RWPE2 (cell line): ENCODE measurements at regions not wholly inside any gene's neighbourhood (a gene's known extent, or its start where the extent isn't known, plus 50 kb on each side); places are given as distances from the start of the nearest gene placed in this dataset.

ENCODE experiments used
- ATAC-seq: fragments of 200-7000 bp; cut with Tn5 transposase; 3 replicates; pipeline ENCODE4 v1.9.1; 2021; ENCODE audit warnings: low read depth
- DNase-seq: peaks from one replicate; pipeline ENCODE4 v3.0.0-alpha.2; 2020; ENCODE audit warnings: low spot score
- H3K27ac ChIP-seq: fragments of 450-650 bp; 2 replicates; pipeline ENCODE4 v1.5.1; 2017; ENCODE audit warnings: mild to moderate bottlenecking; ENCODE audit not compliant: poor library complexity, severe bottlenecking
- H3K27me3 ChIP-seq: fragments of 250-450 bp; sonication (Bioruptor Pico); 2 replicates; pipeline ENCODE4 v1.5.1; 2021; ENCODE audit warnings: mild to moderate bottlenecking, moderate library complexity; ENCODE audit not compliant: insufficient read depth, poor library complexity, severe bottlenecking
- H3K36me3 ChIP-seq: fragments of 250-450 bp; sonication (Bioruptor Pico); 2 replicates; pipeline ENCODE4 v1.5.1; 2020; ENCODE audit warnings: low read depth, mild to moderate bottlenecking, moderate library complexity
- H3K4me1 ChIP-seq: fragments of 250-450 bp; sonication (Bioruptor Pico); 2 replicates; pipeline ENCODE4 v1.5.1; 2021; ENCODE audit warnings: mild to moderate bottlenecking, moderate library complexity; ENCODE audit not compliant: insufficient read depth, poor library complexity, severe bottlenecking
- H3K4me3 ChIP-seq: fragments of 250-450 bp; sonication (Bioruptor Pico); 2 replicates; pipeline ENCODE4 v1.5.1; 2021; ENCODE audit warnings: mild to moderate bottlenecking, moderate library complexity; ENCODE audit not compliant: severe bottlenecking
- H3K9me3 ChIP-seq: fragments of 250-450 bp; sonication (Bioruptor Pico); 2 replicates; pipeline ENCODE4 v1.5.1; 2021; ENCODE audit warnings: mild to moderate bottlenecking, moderate library complexity; ENCODE audit not compliant: severe bottlenecking
- CTCF ChIP-seq: fragments of 450-650 bp; IDR thresholded peaks from one replicate; pipeline ENCODE4 v1.5.1; 2017; ENCODE audit warnings: mild to moderate bottlenecking, moderate library complexity; ENCODE audit not compliant: poor library complexity, severe bottlenecking

- DNase-seq = no peak
- no peak for ATAC-seq
Measured at GRCh38 chr15:53226559-53226958, 436.4 kb upstream of the ONECUT1 start.

GRCh38 chr15:53225781-53226180 is 435.6 kb upstream of the ONECUT1 start:
- DNase-seq (no peak), ATAC-seq (no peak)
- Histone ChIP-seq H3K4me1 (no peaks in the 10 kb centered on the region), H3K4me3 (no peak overlapping the region), H3K9me3 (no peaks in the 10 kb centered on the region), H3K27ac (no peak overlapping the region), H3K27me3 (no peaks in the 10 kb centered on the region), H3K36me3 (no peaks in the 10 kb centered on the region)
- TF ChIP-seq CTCF = no peak

More at GRCh38 chr15:53226559-53226958, 436.4 kb upstream of the ONECUT1 start:
- Histone ChIP-seq H3K4me3 (no peak overlapping the region), H3K9me3 (no peaks in the 10 kb centered on the region), H3K27ac (no peak overlapping the region), H3K36me3 (no peaks in the 10 kb centered on the region), H3K4me1 (no peaks in the 10 kb centered on the region), H3K27me3 (no peaks in the 10 kb centered on the region)
- no peak for TF ChIP-seq CTCF

DNA sequence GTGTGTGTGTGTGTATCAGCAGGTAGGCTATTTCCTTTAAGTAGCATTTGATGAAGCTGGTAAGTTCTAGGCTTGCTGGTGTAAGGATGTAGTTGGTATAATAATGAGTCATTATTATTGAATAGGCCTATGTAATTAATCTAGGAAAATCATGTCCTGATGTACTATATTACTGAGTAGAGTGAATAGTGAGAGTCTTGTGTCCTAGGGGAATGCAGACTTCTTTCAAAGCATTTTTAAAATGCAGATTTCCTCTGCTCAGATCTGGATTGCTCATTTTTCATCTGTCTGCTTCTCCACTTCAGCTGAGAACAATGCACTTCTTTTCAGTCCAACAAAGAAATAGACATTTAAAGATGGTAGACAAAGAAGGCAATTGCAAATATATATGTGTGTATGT is 434.2 kb upstream of the ONECUT1 start:
- DNase-seq (no peak), ATAC-seq (no peak)
- TF ChIP-seq CTCF = no peak
- Histone ChIP-seq H3K27me3 (no peaks in the 10 kb centered on the region), H3K27ac (no peak overlapping the region), H3K36me3 (no peaks in the 10 kb centered on the region), H3K9me3 (no peaks in the 10 kb centered on the region), H3K4me3 (no peak overlapping the region), H3K4me1 (no peaks in the 10 kb centered on the region)

DNA sequence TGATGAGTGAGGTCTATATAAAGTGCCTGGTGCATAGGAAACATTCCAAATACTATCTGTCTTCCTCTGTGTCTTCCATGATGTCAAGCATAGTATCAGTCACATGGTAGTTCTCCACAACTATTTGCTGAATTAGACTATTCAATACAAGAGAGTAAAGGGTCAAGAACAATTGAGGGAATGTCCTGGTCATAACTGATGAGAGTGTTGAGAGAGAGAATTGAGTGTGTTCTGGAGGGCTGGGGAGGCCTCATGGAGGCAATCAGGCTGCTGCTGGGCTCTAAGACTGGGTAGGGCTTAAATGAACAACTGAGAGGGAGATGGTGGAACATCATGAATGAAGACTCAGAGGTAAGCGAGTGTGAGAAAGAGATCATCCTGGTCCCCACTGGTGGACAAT is 433.7 kb upstream of the ONECUT1 start:
- Histone ChIP-seq H3K27ac (no peak overlapping the region), H3K36me3 (no peaks in the 10 kb centered on the region), H3K4me1 (no peaks in the 10 kb centered on the region), H3K4me3 (no peak overlapping the region), H3K9me3 (no peaks in the 10 kb centered on the region), H3K27me3 (no peaks in the 10 kb centered on the region)
- TF ChIP-seq CTCF = no peak
- no peak for ATAC-seq
- DNase-seq = no peak

GRCh38 chr15:53218666-53219580 is 428.8 kb upstream of the ONECUT1 start:
- no peak for TF ChIP-seq CTCF
- no peak; the same call in 2 of the 3 replicates for ATAC-seq

More at GRCh38 chr15:53218666-53219580, 428.8 kb upstream of the ONECUT1 start:
- Histone ChIP-seq H3K4me1 (no peaks in the 10 kb centered on the region), H3K27ac (no peak overlapping the region), H3K9me3 (no peaks in the 10 kb centered on the region), H3K27me3 (peaks cover 19% of the 10 kb centered on the region), H3K36me3 (no peaks in the 10 kb centered on the region), H3K4me3 (no peak overlapping the region)
- no peak for DNase-seq
